ENCODE measurements at regions not wholly inside any gene's neighbourhood (a gene's known extent, or its start where the extent isn't known, plus 50 kb on each side); places are given as distances from the start of the nearest gene placed in this dataset.
A peak's percentile ranks its signal among the peaks of the same experiment; 100 is the strongest.
"Not testable (repeated sequence)": the region's sequence is repeated elsewhere in the genome, so short reads cannot be mapped to it uniquely, and the experiment has no call there.

- H3K4me3 Mint-ChIP-seq = no peak overlapping the region
- no peak overlapping the region for H4K8ac ChIP-seq (replicated peaks; ENCODE audit: insufficient read length, low read depth, low read length)
These were observed 1103.2 kb upstream of the ALCAM start for GRCh38 chr3:104263477-104263876.

GRCh38 chr3:104266219-104266618 lies 1100.5 kb upstream of the ALCAM start:
- not testable (repeated sequence) for H4K8ac ChIP-seq (replicated peaks; ENCODE audit: insufficient read length, low read depth, low read length); H2BK120ac ChIP-seq (ENCODE audit: low read depth, low read length, poor library complexity, severe bottlenecking); H3K27ac ChIP-seq (ENCODE audit: insufficient read length, low read depth, low read length); H3K27me3 Mint-ChIP-seq (ENCODE audit: low read depth); H3K9me3 Mint-ChIP-seq; H2AFZ ChIP-seq (ENCODE audit: low read length); H2BK5ac ChIP-seq (ENCODE audit: insufficient read length, low read length); H3K23ac ChIP-seq (ENCODE audit: insufficient read length, low read depth, low read length); H2AK5ac ChIP-seq (ENCODE audit: insufficient read length, low read length); H3K79me1 ChIP-seq (ENCODE audit: insufficient read depth, low read depth, low read length, poor library complexity, severe bottlenecking); H2BK20ac ChIP-seq (ENCODE audit: low read depth, low read length, poor library complexity, severe bottlenecking); H3K4me2 ChIP-seq (ENCODE audit: insufficient read depth, insufficient read length, low read length); H3K4me3 Mint-ChIP-seq; H3K36me3 Mint-ChIP-seq (ENCODE audit: insufficient read depth in 1 of 3, low read depth in 3 of 3); H3K18ac ChIP-seq (ENCODE audit: insufficient read length, low read depth, low read length); H3K14ac ChIP-seq (ENCODE audit: insufficient read depth, low read length); H2BK12ac ChIP-seq (ENCODE audit: insufficient read length, low read depth, low read length); H3K9ac ChIP-seq (ENCODE audit: extremely low read depth, insufficient read length, low read length); H4K91ac ChIP-seq (ENCODE audit: insufficient read length, low read depth, low read length); H3K79me2 ChIP-seq (ENCODE audit: insufficient read depth, low read length); H4K5ac ChIP-seq (ENCODE audit: insufficient read length, low read depth, low read length); H2BK15ac ChIP-seq (ENCODE audit: low read depth, low read length); H3K4ac ChIP-seq (ENCODE audit: low read depth, low read length); H3K27me3 ChIP-seq (ENCODE audit: insufficient read depth, low read length); H3K9me3 ChIP-seq (ENCODE audit: control insufficient read depth, low read depth, low read length); H3K23me2 ChIP-seq (ENCODE audit: insufficient read length, low read depth, low read length, poor library complexity, severe bottlenecking); H4K20me1 ChIP-seq (ENCODE audit: control insufficient read depth, insufficient read depth, insufficient read length); DNase-seq; H3T11ph ChIP-seq (ENCODE audit: low read length); H3K4me1 ChIP-seq (ENCODE audit: insufficient read depth, low read length); H3K56ac ChIP-seq (ENCODE audit: insufficient read length, low read depth, low read length)
- Mint-ChIP-seq H3K4me1 (peaks cover 12 to 13% of the 10 kb centered on the region in 2 experiments; a peak in 3 of 4 replicates), H3K27ac (peak overlapping the region in 1 of 3 experiments; percentile 40; a peak in 1 of 7 replicates)
- no CpG with 5 or more reads among the region's 1 CpG for WGBS (ENCODE audit: extremely low coverage, insufficient read length, low lambda C conversion rate)

More at GRCh38 chr3:104263477-104263876, 1103.2 kb upstream of the ALCAM start:
- Histone ChIP-seq H3K23me2 (ENCODE audit: insufficient read length, low read depth, low read length, poor library complexity, severe bottlenecking) (no peaks in the 10 kb centered on the region), H3K4me1 (ENCODE audit: insufficient read depth, low read length) (no peaks in the 10 kb centered on the region), H4K91ac (ENCODE audit: insufficient read length, low read depth, low read length) (no peak overlapping the region), H2BK20ac (ENCODE audit: low read depth, low read length, poor library complexity, severe bottlenecking) (no peak overlapping the region), H2AK5ac (ENCODE audit: insufficient read length, low read length) (no peak overlapping the region), H3K79me2 (ENCODE audit: insufficient read depth, low read length) (no peaks in the 10 kb centered on the region), H3K9ac (ENCODE audit: extremely low read depth, insufficient read length, low read length) (no peak overlapping the region), H3K9me3 (ENCODE audit: control insufficient read depth, low read depth, low read length) (no peaks in the 10 kb centered on the region), H3K27ac (ENCODE audit: insufficient read length, low read depth, low read length) (no peak overlapping the region), H3K14ac (ENCODE audit: insufficient read depth, low read length) (no peak overlapping the region), H3K23ac (ENCODE audit: insufficient read length, low read depth, low read length) (no peak overlapping the region), H2BK5ac (ENCODE audit: insufficient read length, low read length) (no peak overlapping the region), H3K4me2 (ENCODE audit: insufficient read depth, insufficient read length, low read length) (no peak overlapping the region), H3K79me1 (ENCODE audit: insufficient read depth, low read depth, low read length, poor library complexity, severe bottlenecking) (no peaks in the 10 kb centered on the region), H3K18ac (ENCODE audit: insufficient read length, low read depth, low read length) (no peak overlapping the region), H3K56ac (ENCODE audit: insufficient read length, low read depth, low read length) (no peak overlapping the region), H2BK12ac (ENCODE audit: insufficient read length, low read depth, low read length) (no peak overlapping the region), H2AFZ (ENCODE audit: low read length) (no peak overlapping the region), H2BK120ac (ENCODE audit: low read depth, low read length, poor library complexity, severe bottlenecking) (no peak overlapping the region), H4K5ac (ENCODE audit: insufficient read length, low read depth, low read length) (no peak overlapping the region), H3K4ac (ENCODE audit: low read depth, low read length) (no peak overlapping the region), H4K20me1 (ENCODE audit: control insufficient read depth, insufficient read depth, insufficient read length) (no peaks in the 10 kb centered on the region), H2BK15ac (ENCODE audit: low read depth, low read length) (no peak overlapping the region), H3T11ph (ENCODE audit: low read length) (no peak overlapping the region), H3K27me3 (ENCODE audit: insufficient read depth, low read length) (no peaks in the 10 kb centered on the region)
- H3K27ac Mint-ChIP-seq = no peak overlapping the region
- H3K9me3 Mint-ChIP-seq = no peaks in the 10 kb centered on the region
- no peaks in the 10 kb centered on the region; a peak in 1 of 7 replicates for H3K36me3 Mint-ChIP-seq (ENCODE audit: insufficient read depth in 1 of 3, low read depth in 3 of 3)
- no peaks in the 10 kb centered on the region for H3K27me3 Mint-ChIP-seq (ENCODE audit: low read depth)
- WGBS (ENCODE audit: extremely low coverage, insufficient read length, low lambda C conversion rate) = no CpG with 5 or more reads among the region's 2 CpGs
- H3K4me1 Mint-ChIP-seq = peaks cover 4% of the 10 kb centered on the region in 2 experiments; a peak in 2 of 4 replicates
- TF ChIP-seq CTCF (conservative IDR thresholded peaks at IDR 0.05) = no peak
- no peak for DNase-seq
